ENCODE measurements at regions not wholly inside any gene's neighbourhood (a gene's known extent, or its start where the extent isn't known, plus 50 kb on each side); places are given as distances from the start of the nearest gene placed in this dataset.

DNA sequence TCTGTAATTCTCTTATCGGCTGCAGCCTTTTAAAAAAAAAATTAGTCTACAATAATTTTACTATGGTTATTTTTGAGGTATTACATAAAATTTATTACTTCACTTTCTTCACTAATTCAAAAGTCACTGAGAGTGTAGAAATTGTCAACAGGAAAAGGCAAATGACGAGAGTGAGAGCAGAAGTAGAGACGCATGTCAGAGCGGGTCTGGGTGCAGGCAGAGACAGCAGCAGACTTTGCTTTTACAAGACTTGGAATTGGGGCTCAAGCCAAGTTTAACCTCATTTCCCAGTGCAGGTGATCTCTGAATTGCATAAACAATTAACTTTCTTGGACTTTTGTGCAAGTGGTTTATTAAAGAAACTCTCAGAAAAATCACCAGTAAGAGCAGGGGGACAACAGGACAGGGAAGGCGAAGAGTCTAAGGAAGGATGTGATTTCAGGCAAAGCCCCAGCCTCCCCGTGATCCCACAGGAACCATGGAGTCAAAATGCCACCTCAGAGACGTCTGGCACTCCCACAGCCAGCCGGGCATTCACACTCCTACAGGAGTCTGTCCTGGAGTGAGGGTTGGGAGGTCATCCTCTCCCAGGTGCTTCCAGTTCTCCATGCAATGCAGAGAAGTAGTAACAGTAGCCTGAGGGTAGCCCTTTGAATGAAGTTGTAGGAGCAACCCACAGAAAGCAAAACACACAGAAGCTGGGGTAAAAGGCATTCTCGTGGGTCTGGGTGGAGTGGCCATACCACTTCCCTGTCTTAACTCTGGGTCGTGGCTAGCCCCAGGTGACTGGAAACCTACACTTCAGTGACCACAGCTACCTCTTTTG is 274.0 kb upstream of the TGFBR2 start:
- TF ChIP-seq, protein P1, sequence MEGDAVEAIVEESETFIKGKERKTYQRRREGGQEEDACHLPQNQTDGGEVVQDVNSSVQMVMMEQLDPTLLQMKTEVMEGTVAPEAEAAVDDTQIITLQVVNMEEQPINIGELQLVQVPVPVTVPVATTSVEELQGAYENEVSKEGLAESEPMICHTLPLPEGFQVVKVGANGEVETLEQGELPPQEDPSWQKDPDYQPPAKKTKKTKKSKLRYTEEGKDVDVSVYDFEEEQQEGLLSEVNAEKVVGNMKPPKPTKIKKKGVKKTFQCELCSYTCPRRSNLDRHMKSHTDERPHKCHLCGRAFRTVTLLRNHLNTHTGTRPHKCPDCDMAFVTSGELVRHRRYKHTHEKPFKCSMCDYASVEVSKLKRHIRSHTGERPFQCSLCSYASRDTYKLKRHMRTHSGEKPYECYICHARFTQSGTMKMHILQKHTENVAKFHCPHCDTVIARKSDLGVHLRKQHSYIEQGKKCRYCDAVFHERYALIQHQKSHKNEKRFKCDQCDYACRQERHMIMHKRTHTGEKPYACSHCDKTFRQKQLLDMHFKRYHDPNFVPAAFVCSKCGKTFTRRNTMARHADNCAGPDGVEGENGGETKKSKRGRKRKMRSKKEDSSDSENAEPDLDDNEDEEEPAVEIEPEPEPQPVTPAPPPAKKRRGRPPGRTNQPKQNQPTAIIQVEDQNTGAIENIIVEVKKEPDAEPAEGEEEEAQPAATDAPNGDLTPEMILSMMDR (IDR thresholded peaks at IDR 0.05): no peak
- no peak for TF ChIP-seq POLR2A (IDR thresholded peaks at IDR 0.05)

Data from Peyer's patch (tissue), 4 donors.